ENCODE measurements at regions not wholly inside any gene's neighbourhood (a gene's known extent, or its start where the extent isn't known, plus 50 kb on each side); places are given as distances from the start of the nearest gene placed in this dataset.

DNA sequence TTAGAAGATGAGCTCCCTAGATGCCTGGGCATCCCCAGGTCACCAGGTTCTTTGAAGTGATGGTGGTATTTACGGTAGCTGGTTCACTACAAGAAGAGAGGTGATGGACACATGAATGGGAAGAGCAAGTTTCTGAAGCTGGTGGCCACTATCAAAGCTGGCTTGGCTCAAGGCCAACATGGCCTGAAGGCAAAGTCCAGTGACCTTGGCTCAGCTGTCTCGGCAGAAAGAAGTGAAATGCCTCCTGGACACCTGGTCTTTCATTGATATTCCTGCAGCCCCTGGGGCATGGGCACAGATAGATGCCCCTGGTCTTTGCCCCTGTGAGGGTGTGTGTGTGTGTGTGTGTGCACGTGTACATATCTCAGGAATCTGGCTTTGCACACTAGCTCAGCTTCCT, 441.8 kb upstream of the TMPO start:
- WGBS, 5 donors: 58 to 82% (median 77%) methylated on average over 3 of the region's 3 CpGs
- Histone ChIP-seq H3K27ac (no peak overlapping the region), H3K9me3 (no peaks in the 10 kb centered on the region), H3K4me3 (no peak overlapping the region), H3K36me3 (no peaks in the 10 kb centered on the region), H3K4me1 (no peaks in the 10 kb centered on the region), H3K27me3 (no peaks in the 10 kb centered on the region)
- no peak for DNase-seq
- intact Hi-C loops (cut with DNase I; ENCODE audit: low total_unique reads): no loop called here
- TF ChIP-seq POLR2A (IDR thresholded peaks at IDR 0.05) (no peak), EP300 (IDR thresholded peaks at IDR 0.05) (no peak), POLR2AphosphoS5 (IDR thresholded peaks at IDR 0.05) (no peak)
- TF ChIP-seq, protein P1, sequence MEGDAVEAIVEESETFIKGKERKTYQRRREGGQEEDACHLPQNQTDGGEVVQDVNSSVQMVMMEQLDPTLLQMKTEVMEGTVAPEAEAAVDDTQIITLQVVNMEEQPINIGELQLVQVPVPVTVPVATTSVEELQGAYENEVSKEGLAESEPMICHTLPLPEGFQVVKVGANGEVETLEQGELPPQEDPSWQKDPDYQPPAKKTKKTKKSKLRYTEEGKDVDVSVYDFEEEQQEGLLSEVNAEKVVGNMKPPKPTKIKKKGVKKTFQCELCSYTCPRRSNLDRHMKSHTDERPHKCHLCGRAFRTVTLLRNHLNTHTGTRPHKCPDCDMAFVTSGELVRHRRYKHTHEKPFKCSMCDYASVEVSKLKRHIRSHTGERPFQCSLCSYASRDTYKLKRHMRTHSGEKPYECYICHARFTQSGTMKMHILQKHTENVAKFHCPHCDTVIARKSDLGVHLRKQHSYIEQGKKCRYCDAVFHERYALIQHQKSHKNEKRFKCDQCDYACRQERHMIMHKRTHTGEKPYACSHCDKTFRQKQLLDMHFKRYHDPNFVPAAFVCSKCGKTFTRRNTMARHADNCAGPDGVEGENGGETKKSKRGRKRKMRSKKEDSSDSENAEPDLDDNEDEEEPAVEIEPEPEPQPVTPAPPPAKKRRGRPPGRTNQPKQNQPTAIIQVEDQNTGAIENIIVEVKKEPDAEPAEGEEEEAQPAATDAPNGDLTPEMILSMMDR (IDR thresholded peaks at IDR 0.05): no peak

DNA sequence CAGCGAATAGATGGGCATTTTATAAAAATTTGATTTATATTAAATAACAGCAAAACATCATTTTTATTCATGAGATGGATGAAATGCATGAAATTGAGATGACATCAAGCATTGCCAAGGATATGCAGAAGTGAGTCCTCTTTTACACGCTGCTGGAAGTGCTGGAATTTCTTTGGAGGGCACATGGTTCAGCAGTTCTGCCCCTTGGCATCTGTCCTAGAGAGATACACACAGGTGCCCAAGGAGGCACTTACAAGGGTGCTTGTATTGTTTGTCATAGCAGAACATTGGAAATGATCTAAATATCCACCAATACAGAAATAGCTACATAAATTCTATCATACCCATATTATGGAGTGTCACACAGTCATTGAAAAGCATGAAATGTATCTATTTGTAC, 441.1 kb upstream of the TMPO start:
- intact Hi-C loops (cut with DNase I; ENCODE audit: low total_unique reads): no loop called here
- H3K9me3 ChIP-seq: no peaks in the 10 kb centered on the region
- H3K27ac ChIP-seq: no peak overlapping the region
- no peaks in the 10 kb centered on the region for H3K36me3 ChIP-seq
- 59 to 79% (median 69%) methylated on average over 2 of the region's 2 CpGs for WGBS, 5 donors
- no peaks in the 10 kb centered on the region for H3K27me3 ChIP-seq
- H3K4me3 ChIP-seq: no peak overlapping the region
- no peaks in the 10 kb centered on the region for H3K4me1 ChIP-seq
- no peak for TF ChIP-seq POLR2A (IDR thresholded peaks at IDR 0.05)
- TF ChIP-seq, protein P1 (IDR thresholded peaks at IDR 0.05): no peak
- no peak for TF ChIP-seq POLR2AphosphoS5 (IDR thresholded peaks at IDR 0.05)
- TF ChIP-seq EP300 (IDR thresholded peaks at IDR 0.05): no peak
- no peak for DNase-seq

DNA sequence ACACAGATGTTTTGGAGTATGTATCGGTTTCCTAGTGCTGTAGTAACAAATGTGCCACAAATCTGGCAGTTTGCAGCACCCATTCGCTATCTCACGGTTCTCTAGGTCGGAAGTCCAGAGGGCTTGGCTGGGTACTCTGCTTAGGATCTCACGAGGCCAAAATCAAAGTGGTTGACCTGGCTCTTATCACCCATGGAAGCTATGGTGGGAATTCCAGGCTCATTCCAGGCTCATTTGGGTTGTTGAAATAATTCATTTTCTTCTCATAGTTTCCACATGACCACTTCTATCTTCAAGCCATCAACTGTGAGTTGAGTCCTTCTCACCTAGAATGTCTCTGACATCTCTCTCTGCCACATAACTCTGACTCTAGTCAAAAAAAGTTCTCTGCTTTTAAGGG, 431.0 kb upstream of the TMPO start:
- H3K9me3 ChIP-seq: no peaks in the 10 kb centered on the region
- intact Hi-C loops (cut with DNase I; ENCODE audit: low total_unique reads): no loop called here
- H3K4me1 ChIP-seq: no peaks in the 10 kb centered on the region
- no peaks in the 10 kb centered on the region for H3K36me3 ChIP-seq
- DNase-seq: no peak
- H3K27me3 ChIP-seq: no peaks in the 10 kb centered on the region
- WGBS, 5 donors: 77 to 87% (median 82%) methylated on average over 5 of the region's 5 CpGs
- H3K27ac ChIP-seq: no peak overlapping the region
- TF ChIP-seq EP300 (IDR thresholded peaks at IDR 0.05): no peak
- TF ChIP-seq, protein P1 (IDR thresholded peaks at IDR 0.05): no peak
- no peak overlapping the region for H3K4me3 ChIP-seq

DNA sequence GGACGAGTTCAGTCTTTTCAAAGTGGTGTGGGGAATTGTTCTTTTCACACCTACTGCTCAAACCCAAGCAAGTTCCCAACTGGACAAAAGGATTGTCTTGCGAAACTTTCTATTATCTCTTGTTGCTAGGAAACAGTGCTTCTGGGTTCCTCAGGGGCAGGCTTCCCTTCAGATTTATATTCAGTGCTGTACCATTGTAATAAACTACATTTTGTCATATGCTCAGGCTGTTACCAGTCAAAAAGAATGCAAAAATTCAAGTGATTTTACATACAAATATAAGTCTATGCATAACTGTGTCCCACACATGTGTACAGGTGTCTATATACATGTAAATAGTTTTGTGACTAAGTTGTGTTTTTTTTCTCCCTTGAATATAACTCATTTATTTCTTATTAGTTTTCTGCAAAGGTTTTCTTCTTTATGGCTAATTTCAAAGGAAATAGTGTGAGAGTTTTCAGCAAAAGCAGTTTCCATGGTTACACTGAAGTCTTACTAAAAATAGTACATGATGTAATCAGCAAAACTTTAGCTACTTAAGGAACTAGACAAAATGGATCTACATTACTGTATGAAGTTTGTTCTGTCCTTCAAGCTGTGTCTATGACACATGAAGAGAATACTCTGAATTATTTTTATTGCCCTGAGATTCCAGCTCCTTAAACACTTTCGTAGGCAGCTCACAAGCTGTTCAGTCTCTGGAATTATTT, 430.2 kb upstream of the TMPO start:
- intact Hi-C loops (cut with DNase I; ENCODE audit: low total_unique reads): no loop called here
- no peak for TF ChIP-seq POLR2A (IDR thresholded peaks at IDR 0.05)
- no peak for TF ChIP-seq EP300 (IDR thresholded peaks at IDR 0.05)
- TF ChIP-seq POLR2AphosphoS5 (IDR thresholded peaks at IDR 0.05): no peak
- TF ChIP-seq, protein P1 (IDR thresholded peaks at IDR 0.05): no peak
- H3K9me3 ChIP-seq: no peaks in the 10 kb centered on the region
- no peak overlapping the region for H3K27ac ChIP-seq
- WGBS, 5 donors: 19 to 41% (median 33%) methylated on average over 3 of the region's 3 CpGs
- peak in 1 of 2 donors; percentile 36 for DNase-seq
- H3K27me3 ChIP-seq: no peaks in the 10 kb centered on the region
- no peaks in the 10 kb centered on the region for H3K4me1 ChIP-seq
- no peaks in the 10 kb centered on the region for H3K36me3 ChIP-seq
- H3K4me3 ChIP-seq: no peak overlapping the region

All from stomach (tissue), 8 donors.